ENCODE measurements at regions not wholly inside any gene's neighbourhood (a gene's known extent, or its start where the extent isn't known, plus 50 kb on each side); places are given as distances from the start of the nearest gene placed in this dataset.

DNA sequence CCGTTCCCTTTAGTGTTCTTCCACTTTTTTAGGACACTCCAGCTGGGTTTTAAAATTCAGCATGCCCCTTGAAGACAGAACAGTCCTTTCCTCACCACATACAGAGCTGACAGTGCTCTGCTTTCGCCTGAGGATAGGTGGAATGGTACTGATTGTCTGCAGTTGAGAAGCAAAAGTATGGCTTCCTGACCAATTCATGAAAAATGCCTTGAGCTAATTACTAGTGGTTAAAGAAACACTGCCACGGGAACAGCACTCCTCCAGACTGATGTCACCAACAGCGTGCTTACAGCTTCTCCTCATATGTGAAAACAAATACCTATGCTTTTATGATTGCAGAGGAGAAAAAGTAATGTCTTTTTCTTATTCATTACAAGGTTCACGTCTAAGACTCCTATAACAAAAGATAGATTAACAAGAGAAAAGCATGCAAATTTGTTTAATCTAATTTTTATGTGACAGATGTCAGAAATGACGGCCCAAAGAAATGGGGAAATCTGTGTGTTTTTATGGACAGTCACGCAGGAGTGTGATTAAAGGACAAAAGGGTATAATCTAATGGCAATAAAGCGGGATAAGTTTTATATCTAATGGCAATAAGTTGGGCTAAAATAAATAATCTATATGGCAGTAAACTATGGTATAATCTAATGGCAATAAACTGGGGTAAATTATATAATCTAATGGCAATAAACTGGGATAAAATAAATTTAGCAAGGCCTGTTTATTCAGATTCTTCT, 123.4 kb upstream of the ARHGAP42 start:
- TF ChIP-seq TAF1 (IDR thresholded peaks at IDR 0.05; ENCODE audit: low read depth) (no peak), YY1 (IDR thresholded peaks at IDR 0.05; ENCODE audit: low read depth) (no peak), ZBTB7A (IDR thresholded peaks at IDR 0.05; ENCODE audit: low read depth) (no peak), CEBPB (IDR thresholded peaks at IDR 0.05) (no peak), EP300 (IDR thresholded peaks at IDR 0.05; ENCODE audit: borderline replicate concordance) (no peak), FOXM1 (IDR thresholded peaks at IDR 0.05; ENCODE audit: borderline replicate concordance, low read depth) (no peak), TEAD4 (IDR thresholded peaks at IDR 0.05) (no peak)
